ENCODE measurements at regions not wholly inside any gene's neighbourhood (a gene's known extent, or its start where the extent isn't known, plus 50 kb on each side); places are given as distances from the start of the nearest gene placed in this dataset.
"Not testable (repeated sequence)": the region's sequence is repeated elsewhere in the genome, so short reads cannot be mapped to it uniquely, and the experiment has no call there.

DNA sequence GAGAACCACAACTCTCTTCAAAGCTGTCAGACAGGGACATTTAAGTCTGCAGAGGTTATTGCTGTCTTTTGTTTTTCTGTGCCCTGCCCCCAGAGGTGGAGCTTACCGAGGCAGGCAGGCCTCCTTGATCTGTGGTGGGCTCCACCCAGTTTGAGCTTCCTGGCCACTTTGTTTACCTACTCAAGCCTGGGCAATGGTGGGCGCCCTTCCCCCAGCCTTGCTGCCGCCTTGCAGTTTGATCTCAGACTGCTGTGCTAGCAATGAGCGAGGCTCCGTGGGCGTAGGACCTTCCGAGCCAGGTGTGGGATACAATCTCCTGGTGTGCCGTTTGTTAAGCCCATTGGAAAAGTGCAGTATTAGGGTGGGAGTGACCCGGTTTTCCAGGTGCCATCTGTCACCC is 822.1 kb downstream of the KCNMA1 start:
- H3K79me2 ChIP-seq (ENCODE audit: control insufficient read depth, insufficient read depth, low read length, poor library complexity); H4K8ac ChIP-seq (ENCODE audit: low read depth, low read length); H2BK5ac ChIP-seq (ENCODE audit: low read depth, low read length, poor library complexity); H3K23ac ChIP-seq (ENCODE audit: low read length); H3K27me3 ChIP-seq (ENCODE audit: insufficient read depth, low read length); H3K4me2 ChIP-seq (ENCODE audit: low read length); H2BK12ac ChIP-seq (ENCODE audit: low read length); H4K12ac ChIP-seq (ENCODE audit: low read depth, low read length); H3K14ac ChIP-seq (ENCODE audit: low read length); H4K91ac ChIP-seq (ENCODE audit: low read depth, low read length); H3K4ac ChIP-seq (ENCODE audit: low read depth, low read length); H3K4me1 ChIP-seq (ENCODE audit: control insufficient read depth in 1 of 2, insufficient read depth in 2 of 2, low read length in 2 of 2); DNase-seq; H3K9ac ChIP-seq (ENCODE audit: low read length); H2BK120ac ChIP-seq (ENCODE audit: insufficient read depth, low read length, poor library complexity); H3K36me3 ChIP-seq (ENCODE audit: control insufficient read depth in 1 of 2, insufficient read depth in 2 of 2, low read length in 2 of 2); H3K27ac ChIP-seq (ENCODE audit: low read depth, low read length); H3K79me1 ChIP-seq (ENCODE audit: low read length); H3K9me3 ChIP-seq (ENCODE audit: insufficient read depth, low read depth, low read length); H3K18ac ChIP-seq (ENCODE audit: low read length); H2AFZ ChIP-seq (ENCODE audit: insufficient read depth, low read length, poor library complexity); H2AK5ac ChIP-seq (ENCODE audit: low read length); H3K4me3 ChIP-seq (ENCODE audit: low read depth, low read length): not testable (repeated sequence)
- WGBS (ENCODE audit: extremely low coverage, insufficient coverage, insufficient read length) = no CpG with 5 or more reads among the region's 9 CpGs

DNA sequence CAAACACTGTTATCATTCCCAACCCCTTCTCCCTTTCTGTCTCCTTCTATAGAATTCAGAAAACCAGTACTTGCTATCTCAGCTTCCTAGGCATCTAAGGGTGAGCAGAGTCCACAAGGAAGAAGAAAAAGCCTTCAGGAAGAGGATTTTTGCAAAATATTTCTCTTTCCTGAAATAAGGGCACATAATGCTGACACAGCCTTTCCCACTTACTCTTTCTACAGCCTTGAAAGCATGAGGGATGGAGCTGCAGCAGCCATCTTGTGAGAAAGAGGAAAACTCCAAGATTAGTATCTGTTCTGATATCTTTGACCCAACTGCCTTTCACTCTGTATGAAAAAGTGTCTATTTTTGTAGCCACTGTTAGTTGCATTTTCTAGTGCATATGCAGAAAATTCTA is 826.2 kb downstream of the KCNMA1 start:
- Histone ChIP-seq H2BK120ac (ENCODE audit: insufficient read depth, low read length, poor library complexity) (no peak overlapping the region), H4K12ac (ENCODE audit: low read depth, low read length) (no peak overlapping the region), H3K79me2 (ENCODE audit: control insufficient read depth, insufficient read depth, low read length, poor library complexity) (no peaks in the 10 kb centered on the region), H2AFZ (ENCODE audit: insufficient read depth, low read length, poor library complexity) (no peak overlapping the region), H3K4me2 (ENCODE audit: low read length) (no peak overlapping the region), H2AK5ac (ENCODE audit: low read length) (no peak overlapping the region), H3K9me3 (ENCODE audit: insufficient read depth, low read depth, low read length) (no peaks in the 10 kb centered on the region), H3K23ac (ENCODE audit: low read length) (no peak overlapping the region), H3K18ac (ENCODE audit: low read length) (no peak overlapping the region), H3K79me1 (ENCODE audit: low read length) (no peaks in the 10 kb centered on the region), H3K27me3 (ENCODE audit: insufficient read depth, low read length) (no peaks in the 10 kb centered on the region), H3K4me1 (ENCODE audit: control insufficient read depth in 1 of 2, insufficient read depth in 2 of 2, low read length in 2 of 2) (no peaks in the 10 kb centered on the region), H3K4me3 (ENCODE audit: low read depth, low read length) (no peak overlapping the region), H3K27ac (ENCODE audit: low read depth, low read length) (no peak overlapping the region), H4K91ac (ENCODE audit: low read depth, low read length) (no peak overlapping the region), H3K14ac (ENCODE audit: low read length) (no peak overlapping the region), H4K8ac (ENCODE audit: low read depth, low read length) (no peak overlapping the region), H2BK12ac (ENCODE audit: low read length) (no peak overlapping the region), H3K36me3 (ENCODE audit: control insufficient read depth in 1 of 2, insufficient read depth in 2 of 2, low read length in 2 of 2) (no peaks in the 10 kb centered on the region), H2BK5ac (ENCODE audit: low read depth, low read length, poor library complexity) (no peak overlapping the region), H3K4ac (ENCODE audit: low read depth, low read length) (no peak overlapping the region), H3K9ac (ENCODE audit: low read length) (no peak overlapping the region)
- no peak for DNase-seq

DNA sequence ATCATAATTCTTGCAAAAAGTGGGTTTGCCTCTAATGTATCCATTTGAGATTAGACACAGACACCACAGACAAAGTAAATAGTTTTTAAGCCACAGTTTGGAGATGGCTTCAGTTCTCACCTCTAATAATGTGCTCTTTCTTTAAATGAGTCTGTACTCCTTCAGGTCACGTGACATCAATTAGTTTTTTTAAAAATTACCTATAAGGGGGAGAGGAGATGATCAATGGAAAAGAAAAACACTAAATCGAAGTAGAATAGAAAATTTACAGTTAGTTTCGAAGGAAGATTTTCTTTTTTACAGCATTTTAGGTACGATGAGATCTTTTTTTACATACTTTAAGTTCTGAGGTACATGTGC is 849.2 kb downstream of the KCNMA1 start:
- no peaks in the 10 kb centered on the region for H3K9me3 ChIP-seq (ENCODE audit: insufficient read depth, low read depth, low read length)
- H3K79me2 ChIP-seq (ENCODE audit: control insufficient read depth, insufficient read depth, low read length, poor library complexity) = no peaks in the 10 kb centered on the region
- H2BK120ac ChIP-seq (ENCODE audit: insufficient read depth, low read length, poor library complexity) = no peak overlapping the region
- no peaks in the 10 kb centered on the region for H3K27me3 ChIP-seq (ENCODE audit: insufficient read depth, low read length)
- H2BK5ac ChIP-seq (ENCODE audit: low read depth, low read length, poor library complexity) = no peak overlapping the region
- H3K23ac ChIP-seq (ENCODE audit: low read length) = no peak overlapping the region
- WGBS (ENCODE audit: extremely low coverage, insufficient coverage, insufficient read length) = no CpG with 5 or more reads among the region's 4 CpGs
- H3K4me1 ChIP-seq (ENCODE audit: control insufficient read depth in 1 of 2, insufficient read depth in 2 of 2, low read length in 2 of 2) = no peaks in the 10 kb centered on the region
- H3K4ac ChIP-seq (ENCODE audit: low read depth, low read length) = no peak overlapping the region
- H3K18ac ChIP-seq (ENCODE audit: low read length) = no peak overlapping the region
- no peak overlapping the region for H3K14ac ChIP-seq (ENCODE audit: low read length)
- no peak overlapping the region for H4K91ac ChIP-seq (ENCODE audit: low read depth, low read length)
- H2AFZ ChIP-seq (ENCODE audit: insufficient read depth, low read length, poor library complexity) = no peak overlapping the region
- H4K12ac ChIP-seq (ENCODE audit: low read depth, low read length) = no peak overlapping the region
- DNase-seq = no peak
- H3K27ac ChIP-seq (ENCODE audit: low read depth, low read length) = no peak overlapping the region
- H3K9ac ChIP-seq (ENCODE audit: low read length) = no peak overlapping the region
- H2AK5ac ChIP-seq (ENCODE audit: low read length) = no peak overlapping the region
- no peak overlapping the region for H3K4me2 ChIP-seq (ENCODE audit: low read length)
- H3K4me3 ChIP-seq (ENCODE audit: low read depth, low read length) = no peak overlapping the region
- no peaks in the 10 kb centered on the region for H3K79me1 ChIP-seq (ENCODE audit: low read length)
- H2BK12ac ChIP-seq (ENCODE audit: low read length) = no peak overlapping the region
- H4K8ac ChIP-seq (ENCODE audit: low read depth, low read length) = no peak overlapping the region
- H3K36me3 ChIP-seq (ENCODE audit: control insufficient read depth in 1 of 2, insufficient read depth in 2 of 2, low read length in 2 of 2) = no peaks in the 10 kb centered on the region

DNA sequence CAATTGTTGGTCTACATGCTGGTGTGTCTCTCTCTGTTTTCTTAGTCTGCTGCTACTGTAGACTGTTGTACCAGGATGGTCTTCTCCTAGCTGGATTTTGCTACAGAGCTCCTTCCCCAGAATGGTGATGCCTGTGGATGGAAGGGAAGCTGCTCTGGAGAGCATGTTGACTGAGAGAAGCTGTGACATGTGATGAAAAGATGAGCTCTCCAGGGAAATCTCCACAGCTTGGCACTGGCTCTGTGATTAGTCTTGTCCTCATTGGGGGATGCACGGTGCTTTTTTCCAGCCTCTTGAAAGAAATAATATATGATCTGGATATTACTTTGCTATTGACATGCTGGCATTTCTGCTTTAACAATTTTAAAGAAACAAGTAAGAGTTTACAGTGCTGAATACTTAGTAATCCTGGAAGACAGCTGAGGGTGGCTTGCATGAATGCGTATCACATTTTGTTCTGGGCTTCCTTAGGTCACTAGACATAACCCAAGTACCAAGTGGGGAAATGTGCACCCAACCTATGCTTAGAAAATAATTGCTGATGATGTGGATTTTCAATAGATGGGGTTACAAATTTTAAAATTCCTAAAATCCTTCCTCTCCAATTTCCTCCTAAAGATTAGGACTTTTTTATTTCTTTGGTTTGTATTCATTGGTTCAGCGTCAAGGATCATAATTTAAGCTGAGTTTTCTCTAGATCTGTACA is 849.7 kb downstream of the KCNMA1 start:
- no peak overlapping the region for H2AFZ ChIP-seq (ENCODE audit: insufficient read depth, low read length, poor library complexity)
- H2BK5ac ChIP-seq (ENCODE audit: low read depth, low read length, poor library complexity) = no peak overlapping the region
- no peak overlapping the region for H4K12ac ChIP-seq (ENCODE audit: low read depth, low read length)
- H3K27ac ChIP-seq (ENCODE audit: low read depth, low read length) = no peak overlapping the region
- no peak overlapping the region for H4K8ac ChIP-seq (ENCODE audit: low read depth, low read length)
- no peak overlapping the region for H2BK12ac ChIP-seq (ENCODE audit: low read length)
- H3K4ac ChIP-seq (ENCODE audit: low read depth, low read length) = no peak overlapping the region
- no peak overlapping the region for H3K14ac ChIP-seq (ENCODE audit: low read length)
- no peaks in the 10 kb centered on the region for H3K36me3 ChIP-seq (ENCODE audit: control insufficient read depth in 1 of 2, insufficient read depth in 2 of 2, low read length in 2 of 2)
- DNase-seq = no peak
- WGBS (ENCODE audit: extremely low coverage, insufficient coverage, insufficient read length) = no CpG with 5 or more reads among the region's 3 CpGs
- no peak overlapping the region for H2BK120ac ChIP-seq (ENCODE audit: insufficient read depth, low read length, poor library complexity)
- H4K91ac ChIP-seq (ENCODE audit: low read depth, low read length) = no peak overlapping the region
- no peak overlapping the region for H3K4me3 ChIP-seq (ENCODE audit: low read depth, low read length)
- H3K18ac ChIP-seq (ENCODE audit: low read length) = no peak overlapping the region
- H2AK5ac ChIP-seq (ENCODE audit: low read length) = no peak overlapping the region
- H3K23ac ChIP-seq (ENCODE audit: low read length) = no peak overlapping the region
- H3K79me2 ChIP-seq (ENCODE audit: control insufficient read depth, insufficient read depth, low read length, poor library complexity) = no peaks in the 10 kb centered on the region
- H3K4me1 ChIP-seq (ENCODE audit: control insufficient read depth in 1 of 2, insufficient read depth in 2 of 2, low read length in 2 of 2) = no peaks in the 10 kb centered on the region
- no peak overlapping the region for H3K9ac ChIP-seq (ENCODE audit: low read length)
- H3K4me2 ChIP-seq (ENCODE audit: low read length) = no peak overlapping the region
- H3K27me3 ChIP-seq (ENCODE audit: insufficient read depth, low read length) = no peaks in the 10 kb centered on the region
- no peaks in the 10 kb centered on the region for H3K9me3 ChIP-seq (ENCODE audit: insufficient read depth, low read depth, low read length)
- H3K79me1 ChIP-seq (ENCODE audit: low read length) = no peaks in the 10 kb centered on the region

All from trophoblast cell (in vitro differentiated cells and primary cell).